Type B pancreatic cell (in vitro differentiated cells): ENCODE measurements at regions not wholly inside any gene's neighbourhood (a gene's known extent, or its start where the extent isn't known, plus 50 kb on each side); places are given as distances from the start of the nearest gene placed in this dataset.

ENCODE experiments used
- DNase-seq: peaks from one replicate; pipeline ENCODE4 v3.0.0; 2021; ENCODE audit warnings: mixed read lengths; ENCODE audit not compliant: unreplicated experiment; ENCODE audit errors: extremely low spot score
- H3K27ac Mint-ChIP-seq: 2 replicates; pipeline ENCODE4 v1.8.0; 2021; ENCODE audit warnings: mild to moderate bottlenecking, mixed read lengths
- H3K27me3 Mint-ChIP-seq: 2 replicates; pipeline ENCODE4 v1.8.0; 2021; ENCODE audit warnings: mixed read lengths
- H3K36me3 Mint-ChIP-seq: 2 replicates; pipeline ENCODE4 v1.8.0; 2021; ENCODE audit warnings: mixed read lengths
- H3K4me1 Mint-ChIP-seq: one replicate; pipeline ENCODE4 v1.8.0; 2021; ENCODE audit warnings: mixed read lengths; ENCODE audit not compliant: unreplicated experiment
- H3K4me3 Mint-ChIP-seq: 2 replicates; pipeline ENCODE4 v1.8.0; 2021; ENCODE audit warnings: mild to moderate bottlenecking, mixed read lengths
- H3K9me3 Mint-ChIP-seq: 2 replicates; pipeline ENCODE4 v1.8.0; 2021; ENCODE audit warnings: mixed read lengths
- CTCF ChIP-seq: fragments of 200-600 bp; sonication (generic); conservative IDR thresholded peaks from 2 replicates; pipeline ENCODE4 v1.5.0; 2021; ENCODE audit warnings: antibody characterized with exemption, mild to moderate bottlenecking

DNA sequence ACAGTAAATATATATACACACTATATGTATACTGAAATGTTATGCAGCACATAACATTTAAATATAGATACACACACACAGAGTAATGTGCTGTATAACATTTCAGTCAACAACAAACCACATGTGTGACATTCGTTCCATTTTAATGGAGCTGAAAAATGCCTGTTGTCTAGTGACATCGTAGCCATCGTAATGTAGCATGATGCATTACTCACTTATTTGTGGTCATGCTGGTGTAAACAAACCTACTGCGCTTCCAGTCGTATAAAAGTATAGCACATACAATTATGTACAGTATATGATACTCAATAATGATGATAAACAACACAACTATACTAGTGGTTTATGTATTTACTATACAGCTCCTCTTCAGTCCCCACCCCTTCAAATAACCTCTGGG, 119.0 kb upstream of the SLC38A4 start:
- H3K36me3 Mint-ChIP-seq: no peaks in the 10 kb centered on the region

DNA sequence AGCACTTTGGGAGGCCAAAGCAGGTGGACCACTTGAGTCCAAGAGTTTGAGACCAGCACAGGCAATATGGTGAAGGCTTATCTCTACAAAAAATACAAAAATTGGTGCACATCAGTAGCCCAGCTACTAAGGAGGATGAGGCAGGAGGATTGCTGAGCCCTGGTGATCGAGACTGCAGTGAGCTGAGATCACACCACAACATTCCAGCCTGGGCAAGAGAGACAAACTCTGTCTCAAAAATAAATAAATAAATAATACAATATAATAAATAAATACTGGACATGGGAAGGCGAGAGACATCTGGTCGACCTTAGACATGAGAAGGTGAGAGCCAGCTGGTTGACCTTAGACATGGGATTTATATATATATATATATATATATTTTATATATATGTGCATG, 119.8 kb upstream of the SLC38A4 start:
- H3K9me3 Mint-ChIP-seq: no peaks in the 10 kb centered on the region
- TF ChIP-seq CTCF: no peak
- H3K36me3 Mint-ChIP-seq: no peaks in the 10 kb centered on the region
- no peaks in the 10 kb centered on the region for H3K27me3 Mint-ChIP-seq
- H3K27ac Mint-ChIP-seq: no peak overlapping the region
- no peak for DNase-seq
- H3K4me3 Mint-ChIP-seq: no peak overlapping the region
- no peaks in the 10 kb centered on the region for H3K4me1 Mint-ChIP-seq

More for the DNA sequence above, 119.0 kb upstream of the SLC38A4 start:
- no peak for TF ChIP-seq CTCF
- DNase-seq: no peak
- Mint-ChIP-seq H3K9me3 (no peaks in the 10 kb centered on the region), H3K27ac (no peak overlapping the region), H3K4me1 (no peaks in the 10 kb centered on the region), H3K4me3 (no peak overlapping the region), H3K27me3 (no peaks in the 10 kb centered on the region)

DNA sequence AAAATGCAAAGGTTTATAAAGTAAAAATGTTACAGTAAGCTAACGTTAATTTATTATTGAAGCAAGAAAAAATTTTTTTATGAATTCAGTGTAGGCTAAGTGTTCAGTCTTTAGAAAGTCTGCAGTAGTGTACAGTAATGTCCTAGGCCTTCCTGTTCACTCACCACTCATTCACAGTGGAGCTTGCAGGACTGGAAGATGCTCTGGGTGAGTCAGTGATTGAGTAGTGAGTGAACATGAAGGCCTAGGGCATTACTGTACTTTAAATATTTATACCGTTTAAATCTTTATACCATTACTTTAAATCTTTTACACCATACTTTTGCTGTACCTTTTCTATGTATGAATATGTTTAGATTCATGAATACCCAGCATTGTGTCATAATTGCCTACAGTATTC, 120.3 kb upstream of the SLC38A4 start:
- no peak overlapping the region for H3K4me3 Mint-ChIP-seq

DNA sequence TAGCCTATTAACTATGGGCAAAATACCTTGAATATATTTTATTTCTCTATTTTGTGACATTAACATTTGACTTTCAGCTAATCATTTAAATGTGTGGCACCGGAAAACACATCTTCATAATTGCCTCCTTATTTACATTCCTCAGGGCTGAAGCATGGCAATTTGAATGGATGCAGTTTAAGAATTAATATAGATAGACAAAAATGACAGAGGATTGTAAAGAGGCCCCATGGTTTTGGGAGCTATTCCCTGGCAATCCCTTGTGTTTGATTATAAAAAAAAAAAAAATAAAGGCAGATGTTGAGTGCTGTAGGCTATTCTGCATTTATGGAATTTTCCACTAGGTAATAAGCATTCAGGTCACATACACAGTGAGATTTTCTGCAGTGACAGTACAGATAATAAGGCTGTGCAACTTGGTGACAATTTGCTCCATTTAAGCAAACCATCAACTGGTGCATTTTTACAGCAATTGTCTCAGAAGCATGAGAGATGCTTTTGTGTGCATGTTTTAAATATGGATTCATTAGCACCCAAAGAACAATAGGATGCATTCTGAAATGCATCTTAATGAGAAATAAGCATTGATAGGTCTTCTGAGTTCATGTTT, 123.2 kb upstream of the SLC38A4 start:
- Mint-ChIP-seq H3K4me3 (no peak overlapping the region), H3K27ac (no peak overlapping the region), H3K9me3 (no peaks in the 10 kb centered on the region), H3K4me1 (no peaks in the 10 kb centered on the region), H3K36me3 (no peaks in the 10 kb centered on the region), H3K27me3 (peaks cover 4% of the 10 kb centered on the region)
- no peak for DNase-seq
- no peak for TF ChIP-seq CTCF

More for the DNA sequence above, 120.3 kb upstream of the SLC38A4 start:
- no peak for DNase-seq
- Mint-ChIP-seq H3K4me1 (no peaks in the 10 kb centered on the region), H3K27me3 (no peaks in the 10 kb centered on the region), H3K27ac (no peak overlapping the region), H3K9me3 (no peaks in the 10 kb centered on the region), H3K36me3 (no peaks in the 10 kb centered on the region)
- no peak for TF ChIP-seq CTCF

DNA sequence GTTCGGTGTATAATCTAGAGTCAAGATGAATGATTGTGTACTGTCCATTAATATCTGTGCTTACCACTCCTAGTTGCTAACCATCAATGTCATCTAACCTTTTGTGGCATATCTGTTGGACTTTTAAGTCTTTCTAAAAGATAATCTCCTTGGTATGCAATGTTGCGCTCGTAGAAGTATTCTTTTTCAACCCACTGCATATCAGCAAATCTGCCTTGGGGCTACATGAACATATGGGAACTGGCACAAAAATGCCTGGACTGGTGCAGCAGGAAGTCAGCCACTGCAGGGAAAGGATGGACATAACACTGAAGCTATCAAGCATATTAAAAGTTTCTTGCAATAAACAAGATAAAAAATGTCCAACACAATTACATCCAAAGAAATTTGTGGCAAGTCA, 124.3 kb upstream of the SLC38A4 start:
- Mint-ChIP-seq H3K9me3 (no peaks in the 10 kb centered on the region), H3K4me1 (no peaks in the 10 kb centered on the region), H3K27ac (no peak overlapping the region), H3K4me3 (no peak overlapping the region), H3K36me3 (no peaks in the 10 kb centered on the region), H3K27me3 (peaks cover 4% of the 10 kb centered on the region)
- no peak for TF ChIP-seq CTCF
- no peak for DNase-seq
